MCF 10A (cell line): ENCODE measurements at regions not wholly inside any gene's neighbourhood (a gene's known extent, or its start where the extent isn't known, plus 50 kb on each side); places are given as distances from the start of the nearest gene placed in this dataset.
"Not testable (repeated sequence)": the region's sequence is repeated elsewhere in the genome, so short reads cannot be mapped to it uniquely, and the experiment has no call there.

Experiments used
- BruUV-seq: library from RNA; stranded (reverse); fragments of 400-500 nt; replicated peaks from 2 replicates; lab custom pipeline; 2021; lab: Mats Ljungman, UMichigan
- CTCF ChIA-PET: fragments of 300-600 bp; sonication (Branson Sonifier 250); formaldehyde crosslinking; extraction: SDS; loops from one replicate; lab custom pipeline; 2021; ENCODE audit warnings: antibody characterized with exemption, inconsistent platforms; lab: Yijun Ruan, JAX
- POLR2A ChIA-PET: fragments of 300-600, 350-650 bp; sonication (Branson Sonifier 250); formaldehyde crosslinking; extraction: SDS; loops from one replicate; lab custom pipeline; 2020; ENCODE audit warnings: antibody characterized with exemption, inconsistent platforms; lab: Yijun Ruan, JAX
- DNase-seq: peaks from one replicate; pipeline ENCODE4 v3.0.0-alpha.2; 2018; ENCODE audit not compliant: unreplicated experiment
- H3K27ac Mint-ChIP-seq: one replicate; pipeline ENCODE4 v1.8.0; 2022; ENCODE audit warnings: mild to moderate bottlenecking, low read depth, mixed read lengths; ENCODE audit not compliant: unreplicated experiment
- H3K27me3 Mint-ChIP-seq: one replicate; pipeline ENCODE4 v1.8.0; 2022; ENCODE audit warnings: mixed read lengths; ENCODE audit not compliant: insufficient read depth, unreplicated experiment
- H3K36me3 Mint-ChIP-seq: one replicate; pipeline ENCODE4 v1.8.0; 2022; ENCODE audit warnings: mild to moderate bottlenecking, moderate library complexity, mixed read lengths; ENCODE audit not compliant: insufficient read depth, unreplicated experiment
- H3K4me1 Mint-ChIP-seq: one replicate; pipeline ENCODE4 v1.8.0; 2022; ENCODE audit warnings: mixed read lengths; ENCODE audit not compliant: insufficient read depth, unreplicated experiment
- H3K4me3 Mint-ChIP-seq: one replicate; pipeline ENCODE4 v1.8.0; 2022; ENCODE audit warnings: mild to moderate bottlenecking, moderate library complexity, mixed read lengths; ENCODE audit not compliant: unreplicated experiment
- H3K9me3 Mint-ChIP-seq: one replicate; pipeline ENCODE4 v1.8.0; 2022; ENCODE audit warnings: mixed read lengths; ENCODE audit not compliant: unreplicated experiment
- CTCF ChIP-seq: fragments of 200-600 bp; IDR thresholded peaks from one replicate; pipeline ENCODE4 v1.8.0; 2022; ENCODE audit warnings: antibody characterized with exemption, mild to moderate bottlenecking; ENCODE audit not compliant: unreplicated experiment
- intact Hi-C: fragments of 100-400 bp; cut with micrococcal nuclease; formaldehyde crosslinking; loops from 2 replicates; pipeline ENCODE4 v1.14.1; 2022

- Mint-ChIP-seq H3K36me3 (no peaks in the 10 kb centered on the region), H3K27ac (no peak overlapping the region), H3K4me1 (no peaks in the 10 kb centered on the region), H3K27me3 (no peaks in the 10 kb centered on the region), H3K9me3 (no peaks in the 10 kb centered on the region), H3K4me3 (no peak overlapping the region)
- no peak for TF ChIP-seq CTCF
- intact Hi-C loops: no loop called here
- BruUV-seq: no TSS peak
- no peak for DNase-seq
- POLR2A ChIA-PET: no interaction called here
- CTCF ChIA-PET: interaction anchor here (0.6 kb wide), 2 partner anchors 22 to 365 kb away, joined by 3 read pairs; no protein-coding TSS in a partner anchor
These were observed 144.3 kb upstream of the GK2 start for GRCh38 chr4:79552311-79552710.

- TF ChIP-seq CTCF: no peak
- ChIA-PET POLR2A (no interaction called here), CTCF (interaction anchor here (0.6 kb wide), 2 partner anchors 23 to 364 kb away, joined by 3 read pairs; no protein-coding TSS in a partner anchor)
- DNase-seq: no peak
- no peaks in the 10 kb centered on the region for H3K9me3 Mint-ChIP-seq
- no peaks in the 10 kb centered on the region for H3K36me3 Mint-ChIP-seq
- H3K27me3 Mint-ChIP-seq: no peaks in the 10 kb centered on the region
- intact Hi-C loops: no loop called here
- H3K4me3 Mint-ChIP-seq: no peak overlapping the region
- H3K4me1 Mint-ChIP-seq: no peaks in the 10 kb centered on the region
- no TSS peak for BruUV-seq
- no peak overlapping the region for H3K27ac Mint-ChIP-seq
These were observed 143.5 kb upstream of the GK2 start for GRCh38 chr4:79551555-79551954.

- Mint-ChIP-seq H3K9me3 (peaks cover 5% of the 10 kb centered on the region), H3K27ac (no peak overlapping the region), H3K36me3 (no peaks in the 10 kb centered on the region), H3K27me3 (peaks cover 12% of the 10 kb centered on the region), H3K4me1 (peaks cover 8% of the 10 kb centered on the region), H3K4me3 (no peak overlapping the region)
- no TSS peak for BruUV-seq
- no peak for TF ChIP-seq CTCF
- intact Hi-C loops: no loop called here
- ChIA-PET POLR2A (no interaction called here), CTCF (interaction anchor here (0.5 kb wide), 1 partner anchor 9 kb away, joined by 3 read pairs; no protein-coding TSS in a partner anchor)
- DNase-seq: no peak
These were observed 139.8 kb upstream of the GK2 start for GRCh38 chr4:79547851-79548250.

- H3K9me3 Mint-ChIP-seq, H3K4me3 Mint-ChIP-seq, H3K36me3 Mint-ChIP-seq, H3K4me1 Mint-ChIP-seq, POLR2A ChIA-PET, intact Hi-C loops, H3K27ac Mint-ChIP-seq, BruUV-seq: not testable (repeated sequence)
- peak; percentile 6 for DNase-seq
- peaks cover 12% of the 10 kb centered on the region for H3K27me3 Mint-ChIP-seq
- CTCF ChIA-PET: interaction anchor here (0.7 kb wide), 1 partner anchor 30 kb away, joined by 3 read pairs; no protein-coding TSS in a partner anchor
These were observed 137.3 kb upstream of the GK2 start for GRCh38 chr4:79545292-79545691.

- DNase-seq: no peak
- ChIA-PET CTCF (no interaction called here), POLR2A (no interaction called here)
- H3K27ac Mint-ChIP-seq: no peak overlapping the region
- TF ChIP-seq CTCF: no peak
- no peaks in the 10 kb centered on the region for H3K4me1 Mint-ChIP-seq
- intact Hi-C loops: no loop called here
- no peaks in the 10 kb centered on the region for H3K36me3 Mint-ChIP-seq
- no peak overlapping the region for H3K4me3 Mint-ChIP-seq
- no TSS peak for BruUV-seq
- H3K9me3 Mint-ChIP-seq: peaks cover 5% of the 10 kb centered on the region
- H3K27me3 Mint-ChIP-seq: peaks cover 12% of the 10 kb centered on the region
These were observed 132.1 kb upstream of the GK2 start for GRCh38 chr4:79540143-79540542.
